Right lobe of liver (tissue), 6 donors: ENCODE measurements at regions not wholly inside any gene's neighbourhood (a gene's known extent, or its start where the extent isn't known, plus 50 kb on each side); places are given as distances from the start of the nearest gene placed in this dataset.

Experiments used
- ATAC-seq, 4 donors: fragments of 200-7000 bp; cut with Tn5 transposase; one replicate each; pipeline ENCODE4 v1.9.1; 2020; ENCODE audit warnings: mild to moderate bottlenecking in 4 of 4, moderate library complexity in 4 of 4
- DNase-seq, 3 donors: peaks; one replicate each; pipeline ENCODE4 v3.0.0-alpha.2; 2020
- H3K27ac ChIP-seq, 3 donors: fragments of 200-600 bp; one replicate each; pipeline ENCODE4 v1.8.0; 2022
- H3K27me3 ChIP-seq, 2 donors: fragments of 200-600 bp; one replicate each; pipeline ENCODE4 v1.8.0; 2022
- H3K36me3 ChIP-seq, 4 donors: fragments of 200-600 bp; sonication (generic) in 1 of 4; one replicate each; pipeline versions ENCODE4 v1.5.1 to v1.8.0; 2017 to 2022; ENCODE audit warnings: control low read depth in 1 of 4
- H3K4me1 ChIP-seq, 4 donors: fragments of 200-600 bp; sonication (generic) in 1 of 4; one replicate each; pipeline versions ENCODE4 v1.5.1 to v1.8.0; 2017 to 2022; ENCODE audit warnings: control low read depth in 1 of 4
- H3K4me3 ChIP-seq, 3 donors: fragments of 200-600 bp; one replicate each; pipeline ENCODE4 v1.8.0; 2022
- H3K9me3 ChIP-seq, 4 donors: fragments of 200-600 bp; sonication (generic) in 1 of 4; one replicate each; pipeline versions ENCODE4 v1.5.1 to v1.8.0; 2017 to 2022; ENCODE audit warnings: control low read depth in 1 of 4
- POLR2A ChIP-seq: fragments of 450-650 bp; IDR thresholded peaks from one replicate; pipeline ENCODE4 v1.6.1; 2017; ENCODE audit warnings: antibody characterized with exemption, mild to moderate bottlenecking
- WGBS: methylation state at CpG from one replicate; pipeline ENCODE4 v1.1.6; 2018; ENCODE audit warnings: low coverage, low lambda C conversion rate; ENCODE audit not compliant: insufficient coverage; ENCODE audit errors: missing lambda C conversion rate; 5-methylcytosine and 5-hydroxymethylcytosine counted together
- intact Hi-C, 2 donors: fragments of 100-400 bp; cut with DNase I; formaldehyde crosslinking; loops; one replicate each; pipeline versions ENCODE4 v1.11.2 to v1.14.1; 2022
- TF ChIP-seq, protein P1 (sequence below), 4 donors: fragments of 200-600 bp in 3 of 4; fragments of 450-650 bp in 1 of 4; IDR thresholded peaks; one replicate each; pipeline versions ENCODE4 v1.5.1 to v1.8.0; 2016 to 2022; ENCODE audit warnings: antibody characterized with exemption in 4 of 4, mild to moderate bottlenecking in 2 of 4
- donor health status: DM: no; HTN: yes; CAD: no.
- donor health status: DM: no; HTN: no; CAD: no.
- donor health status: DM: no; HTN: no; CAD: no.
- donor health status: DM: no; HTN: yes; CAD: no.
- donor health status: DM: no; HTN: yes; CAD: no.

DNA sequence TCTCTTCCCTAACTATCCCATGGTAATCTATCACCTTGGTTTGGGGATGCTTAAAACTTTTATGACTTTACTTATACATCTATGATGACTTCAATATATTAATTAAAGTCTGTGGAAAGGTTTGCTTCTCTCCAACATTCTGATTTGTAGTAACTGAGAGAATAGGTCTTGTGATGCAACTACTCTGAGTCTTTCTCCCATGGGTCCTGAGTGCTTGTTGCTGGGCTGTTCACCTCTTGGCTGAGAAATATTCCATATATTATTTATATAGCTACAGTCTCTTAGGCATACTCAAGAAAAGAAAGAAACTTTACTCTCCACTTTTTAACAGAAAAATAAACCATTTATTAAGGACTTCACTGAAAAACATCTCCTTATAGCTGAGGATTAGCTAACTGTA is 119.3 kb upstream of the PLPPR5 start:
- Histone ChIP-seq H3K4me1 (no peaks in the 10 kb centered on the region), H3K27ac (no peak overlapping the region), H3K27me3 (no peaks in the 10 kb centered on the region), H3K36me3 (no peaks in the 10 kb centered on the region), H3K4me3 (no peak overlapping the region), H3K9me3 (no peaks in the 10 kb centered on the region)
- intact Hi-C loops, result no loop called here
- TF ChIP-seq POLR2A, result no peak
- no peak for DNase-seq
- no peak for ATAC-seq

DNA sequence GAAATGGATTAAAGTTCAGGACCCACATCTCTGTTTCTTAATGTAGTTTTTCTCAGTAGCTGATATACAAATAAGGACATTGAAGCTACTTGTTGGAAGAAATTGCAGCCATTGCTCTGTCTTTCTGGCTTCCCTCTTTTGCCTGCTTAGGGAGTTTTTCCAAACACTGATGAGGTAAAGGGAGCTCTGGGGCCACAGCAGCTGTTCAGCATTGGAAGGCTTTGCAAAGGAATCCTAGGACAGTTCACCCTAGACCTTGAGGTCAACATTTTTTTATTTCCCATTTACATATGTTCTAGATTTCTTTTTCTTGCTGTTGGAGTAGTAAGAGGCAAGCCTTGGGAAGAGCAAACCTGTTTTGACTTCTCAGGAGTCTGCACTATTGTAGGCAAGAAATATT is 126.9 kb upstream of the PLPPR5 start:
- Histone ChIP-seq H3K36me3 (no peaks in the 10 kb centered on the region), H3K4me3 (no peak overlapping the region), H3K27me3 (no peaks in the 10 kb centered on the region), H3K27ac (no peak overlapping the region), H3K4me1 (no peaks in the 10 kb centered on the region), H3K9me3 (no peaks in the 10 kb centered on the region)
- no peak for ATAC-seq
- no peak for DNase-seq
- intact Hi-C loops, result no loop called here
- TF ChIP-seq, protein P1, sequence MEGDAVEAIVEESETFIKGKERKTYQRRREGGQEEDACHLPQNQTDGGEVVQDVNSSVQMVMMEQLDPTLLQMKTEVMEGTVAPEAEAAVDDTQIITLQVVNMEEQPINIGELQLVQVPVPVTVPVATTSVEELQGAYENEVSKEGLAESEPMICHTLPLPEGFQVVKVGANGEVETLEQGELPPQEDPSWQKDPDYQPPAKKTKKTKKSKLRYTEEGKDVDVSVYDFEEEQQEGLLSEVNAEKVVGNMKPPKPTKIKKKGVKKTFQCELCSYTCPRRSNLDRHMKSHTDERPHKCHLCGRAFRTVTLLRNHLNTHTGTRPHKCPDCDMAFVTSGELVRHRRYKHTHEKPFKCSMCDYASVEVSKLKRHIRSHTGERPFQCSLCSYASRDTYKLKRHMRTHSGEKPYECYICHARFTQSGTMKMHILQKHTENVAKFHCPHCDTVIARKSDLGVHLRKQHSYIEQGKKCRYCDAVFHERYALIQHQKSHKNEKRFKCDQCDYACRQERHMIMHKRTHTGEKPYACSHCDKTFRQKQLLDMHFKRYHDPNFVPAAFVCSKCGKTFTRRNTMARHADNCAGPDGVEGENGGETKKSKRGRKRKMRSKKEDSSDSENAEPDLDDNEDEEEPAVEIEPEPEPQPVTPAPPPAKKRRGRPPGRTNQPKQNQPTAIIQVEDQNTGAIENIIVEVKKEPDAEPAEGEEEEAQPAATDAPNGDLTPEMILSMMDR (IDR thresholded peaks at IDR 0.05), result no peak
- TF ChIP-seq POLR2A, result no peak

DNA sequence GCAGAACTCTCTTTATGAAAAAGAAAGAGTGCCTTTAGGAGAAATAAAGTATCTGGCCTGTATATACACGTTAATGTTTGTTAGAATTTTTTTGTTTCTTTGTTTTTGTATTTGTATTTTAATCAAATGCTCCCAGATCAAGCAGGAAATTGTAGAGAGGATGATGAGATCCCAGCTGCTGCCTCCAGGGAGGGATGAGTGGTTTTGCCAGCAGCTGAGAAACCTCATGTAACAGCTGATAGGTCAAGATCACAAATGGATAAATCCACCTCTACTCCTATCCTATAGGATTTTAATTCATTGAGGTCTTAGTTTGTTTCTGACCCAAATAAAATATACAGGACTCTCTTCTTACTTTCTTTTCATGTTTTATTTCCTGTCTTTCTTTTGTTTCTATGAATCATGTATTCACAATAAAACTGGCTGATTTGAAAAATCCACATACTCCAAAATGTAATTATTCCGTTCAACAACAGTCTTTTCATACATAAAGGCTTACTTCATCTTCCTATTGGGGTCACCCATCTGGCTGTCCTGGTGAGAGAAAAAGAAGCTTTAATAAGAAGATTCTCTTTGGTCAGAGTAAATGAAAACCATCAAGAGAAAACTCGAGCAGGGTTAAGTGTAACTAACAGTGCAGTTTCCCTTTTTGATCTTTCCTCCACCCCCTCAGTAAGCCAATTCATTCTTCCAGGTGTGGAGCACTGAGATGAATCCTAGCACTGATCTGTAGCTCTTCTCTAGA is 129.3 kb upstream of the PLPPR5 start:
- TF ChIP-seq POLR2A, result no peak
- TF ChIP-seq, protein P1 (IDR thresholded peaks at IDR 0.05), result no peak
- no peaks in the 10 kb centered on the region for H3K36me3 ChIP-seq
- intact Hi-C loops, result no loop called here
- no peak for ATAC-seq
- H3K4me3 ChIP-seq, result no peak overlapping the region
- 38% methylated on average over 3 of the region's 3 CpGs for WGBS
- DNase-seq, result no peak
- no peaks in the 10 kb centered on the region for H3K4me1 ChIP-seq
- no peak overlapping the region for H3K27ac ChIP-seq
- H3K27me3 ChIP-seq, result no peaks in the 10 kb centered on the region
- no peaks in the 10 kb centered on the region for H3K9me3 ChIP-seq

DNA sequence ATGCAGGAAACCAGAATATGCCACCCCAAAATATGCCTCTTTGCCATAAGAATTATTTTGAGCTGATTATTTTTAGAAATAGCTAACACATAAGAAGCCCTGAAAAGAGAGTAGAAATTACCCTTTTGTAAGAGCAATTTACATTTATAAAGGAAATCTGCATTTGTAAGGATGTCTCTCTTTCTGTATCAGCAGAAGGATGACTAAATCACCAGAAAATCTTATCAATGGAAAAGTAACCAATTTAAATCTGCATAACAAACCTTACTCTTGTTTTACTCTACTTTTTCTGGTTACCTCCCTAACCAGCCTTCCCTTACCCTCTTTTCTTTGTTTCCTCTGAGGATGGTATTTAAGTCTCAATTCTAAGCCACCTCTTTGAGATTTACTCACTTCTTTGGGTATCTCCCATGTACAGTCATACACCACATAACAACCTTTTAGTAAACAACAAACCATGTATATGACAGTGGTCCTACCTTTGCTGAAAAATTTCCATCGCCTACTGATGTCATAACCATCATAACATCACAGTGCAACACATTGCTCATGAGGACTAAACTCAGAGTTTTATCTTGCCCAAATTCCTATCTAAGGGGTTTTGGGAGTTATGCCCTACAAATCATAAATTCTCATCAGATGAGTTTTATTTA is 126.6 kb upstream of the PLPPR4 start:
- 100% methylated on average over 1 of the region's 1 CpG for WGBS
- TF ChIP-seq, protein P1 (IDR thresholded peaks at IDR 0.05), result no peak
- no peak for TF ChIP-seq POLR2A
- ATAC-seq (no peak), DNase-seq (no peak)
- no peaks in the 10 kb centered on the region for H3K27me3 ChIP-seq
- intact Hi-C loops, result no loop called here
- H3K27ac ChIP-seq, result no peak overlapping the region
- no peaks in the 10 kb centered on the region for H3K9me3 ChIP-seq
- H3K36me3 ChIP-seq, result no peaks in the 10 kb centered on the region
- H3K4me3 ChIP-seq, result no peak overlapping the region
- H3K4me1 ChIP-seq, result no peaks in the 10 kb centered on the region

DNA sequence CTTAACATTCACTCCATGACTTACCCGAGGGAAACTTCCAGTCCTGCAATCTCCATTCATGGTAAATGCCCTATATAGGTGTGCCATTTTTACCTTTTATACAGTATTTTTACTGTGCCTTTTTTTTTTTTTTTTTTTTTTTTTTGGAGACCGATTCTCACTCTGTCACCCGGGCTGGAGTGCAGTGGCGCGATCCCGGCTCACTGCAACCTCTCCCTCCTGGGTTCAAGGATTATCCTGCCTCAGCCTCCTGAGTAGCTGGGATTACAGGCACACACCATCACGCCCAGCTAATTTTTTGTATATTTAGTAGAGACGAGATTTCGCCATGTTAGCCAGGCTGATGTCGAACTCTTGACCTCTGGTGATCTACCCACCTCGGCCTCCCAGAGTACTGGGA is 124.4 kb upstream of the PLPPR4 start:
- Histone ChIP-seq H3K9me3 (no peaks in the 10 kb centered on the region), H3K36me3 (no peaks in the 10 kb centered on the region), H3K27me3 (no peaks in the 10 kb centered on the region), H3K4me1 (no peaks in the 10 kb centered on the region), H3K4me3 (no peak overlapping the region), H3K27ac (no peak overlapping the region)
- intact Hi-C loops, result no loop called here
- no peak for DNase-seq
- no peak for ATAC-seq
- no peak for TF ChIP-seq POLR2A
- 70% methylated on average over 9 of the region's 11 CpGs for WGBS
